Umbilical cord (tissue), 1 donor: ENCODE measurements at regions not wholly inside any gene's neighbourhood (a gene's known extent, or its start where the extent isn't known, plus 50 kb on each side); places are given as distances from the start of the nearest gene placed in this dataset.

ENCODE experiments used
- DNase-seq: peaks from one replicate; pipeline ENCODE4 v3.0.0-alpha.2; 2015; ENCODE audit warnings: low spot score

DNA sequence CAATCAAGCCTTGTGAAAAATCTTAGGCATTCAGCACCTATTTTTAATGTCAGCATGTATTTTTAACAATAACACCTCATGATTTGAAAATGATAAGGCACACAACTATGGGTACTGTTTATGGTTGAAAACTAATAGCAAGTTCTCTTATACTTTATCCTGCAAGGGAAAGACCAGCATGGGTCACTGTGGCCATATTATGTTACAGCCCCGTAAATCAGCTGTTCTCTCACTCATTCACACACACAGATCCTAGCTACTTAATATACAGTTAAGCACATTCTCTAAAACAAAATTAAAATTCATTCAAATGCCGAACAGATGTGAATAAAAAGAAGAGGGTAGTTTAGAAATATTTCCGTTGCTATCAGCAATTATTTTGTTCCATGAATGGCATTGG, 224.4 kb downstream of the OGFRL1 start:
- DNase-seq, result no peak

DNA sequence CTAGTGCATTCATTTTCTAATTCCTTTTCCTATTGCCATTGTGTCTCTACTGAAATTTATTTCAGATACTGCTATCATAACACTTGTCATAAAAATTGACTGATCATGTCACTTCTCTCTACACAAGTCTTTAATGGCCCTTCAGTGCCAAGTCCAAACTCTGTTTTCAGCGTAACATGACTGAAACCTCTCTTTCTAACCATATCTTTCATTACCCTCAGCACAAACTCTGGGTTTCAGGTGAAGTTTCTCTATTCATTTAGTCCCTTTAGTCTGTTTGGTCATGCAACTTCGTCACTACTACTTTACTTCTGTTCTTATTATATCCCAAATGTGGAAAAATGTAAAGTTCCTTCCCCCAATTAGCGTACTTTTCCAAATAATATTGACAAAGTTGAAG, 234.9 kb downstream of the OGFRL1 start:
- no peak for DNase-seq

DNA sequence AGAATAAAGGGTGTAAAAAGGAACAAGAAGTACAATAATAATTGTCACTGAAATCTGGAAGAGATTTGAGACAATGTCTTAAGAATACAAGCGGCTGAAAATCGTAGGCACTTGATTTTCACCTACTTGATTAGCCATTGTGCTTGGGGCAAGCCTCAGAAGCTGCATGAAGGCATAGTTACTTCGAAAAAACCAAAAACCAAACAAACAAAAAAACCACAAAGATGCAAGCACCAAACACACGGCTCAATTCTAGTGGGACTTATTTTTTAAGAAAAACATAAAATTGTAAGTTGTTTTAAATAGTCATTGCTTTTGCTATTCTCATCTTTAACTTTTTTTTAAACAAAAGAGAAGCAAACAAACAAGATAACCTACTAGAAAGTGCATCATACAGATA, 235.6 kb downstream of the OGFRL1 start:
- DNase-seq, result no peak

DNA sequence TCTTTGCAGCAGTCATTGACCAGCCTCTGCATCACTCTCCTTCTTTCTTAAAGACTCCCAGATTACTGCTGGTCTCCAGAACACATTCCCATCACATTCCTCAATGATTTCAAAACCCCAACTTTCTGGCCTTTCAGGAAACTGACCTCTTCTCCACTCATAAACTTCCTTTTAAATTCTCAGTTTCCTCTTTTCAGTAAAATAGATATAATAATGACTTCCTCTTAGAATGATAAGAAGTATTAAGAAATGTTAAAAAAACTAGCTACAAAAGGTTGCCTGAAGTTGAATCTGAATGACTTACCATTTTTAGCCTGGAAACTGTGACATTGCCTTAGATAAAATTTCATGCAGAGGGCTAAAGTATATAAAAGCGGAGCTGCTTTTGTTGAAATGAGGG, 239.3 kb downstream of the OGFRL1 start:
- DNase-seq, result peak; percentile 7

DNA sequence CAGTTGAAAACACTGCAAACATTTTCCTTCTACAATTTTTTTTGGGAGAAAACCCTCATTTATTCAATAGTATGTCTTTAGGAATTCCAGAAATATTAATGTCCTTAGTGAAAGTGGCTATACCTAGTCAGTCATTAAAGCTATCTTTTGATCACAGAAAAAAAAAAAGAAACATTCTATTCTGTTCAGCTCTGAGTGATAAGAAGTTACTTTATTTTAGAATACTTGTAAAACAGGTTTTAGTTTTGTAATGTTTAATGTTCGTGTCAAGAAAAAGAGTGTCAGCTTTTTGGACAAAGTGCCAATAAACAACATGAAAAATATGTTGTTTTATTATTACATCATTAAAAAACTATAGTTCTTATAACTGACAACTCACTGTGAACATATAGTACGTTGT, 240.4 kb downstream of the OGFRL1 start:
- no peak for DNase-seq

DNA sequence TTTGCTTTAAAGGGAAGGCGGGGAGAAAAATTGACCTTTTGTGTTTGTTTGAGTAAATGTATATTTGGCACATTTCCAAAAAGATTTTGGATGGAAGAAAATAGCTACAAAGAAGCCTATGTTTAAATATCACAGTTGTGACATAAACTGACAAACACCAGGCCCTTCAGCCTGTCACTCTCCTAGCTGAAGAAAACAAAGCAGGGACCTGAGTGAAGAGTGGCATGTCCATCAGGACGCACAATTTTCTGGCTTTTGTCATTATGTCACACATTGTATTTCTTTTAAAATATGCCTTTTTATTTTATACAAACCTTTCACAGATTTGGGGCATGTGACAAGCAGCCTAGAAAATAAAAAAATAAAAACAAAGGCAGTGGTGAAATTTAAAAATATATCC, 241.2 kb downstream of the OGFRL1 start:
- DNase-seq, result no peak

DNA sequence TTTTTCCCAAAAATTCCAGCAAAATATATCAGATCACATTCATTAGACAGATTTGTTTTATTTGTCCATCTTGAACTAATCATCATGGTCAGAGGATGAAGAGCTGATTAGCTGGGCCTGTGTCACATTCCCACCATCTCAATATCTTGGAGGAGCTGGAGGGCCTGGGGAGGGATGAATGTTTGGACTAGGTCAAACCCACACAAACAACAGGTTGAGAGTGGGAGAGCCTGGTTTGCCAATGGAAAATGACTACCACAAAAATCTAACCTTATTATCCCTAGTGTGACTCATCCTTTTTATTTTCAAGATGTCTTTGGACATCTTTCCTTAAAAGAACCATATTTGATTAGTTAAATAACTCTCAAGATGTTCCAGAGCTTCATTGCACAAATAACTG, 242.4 kb downstream of the OGFRL1 start:
- DNase-seq, result no peak

DNA sequence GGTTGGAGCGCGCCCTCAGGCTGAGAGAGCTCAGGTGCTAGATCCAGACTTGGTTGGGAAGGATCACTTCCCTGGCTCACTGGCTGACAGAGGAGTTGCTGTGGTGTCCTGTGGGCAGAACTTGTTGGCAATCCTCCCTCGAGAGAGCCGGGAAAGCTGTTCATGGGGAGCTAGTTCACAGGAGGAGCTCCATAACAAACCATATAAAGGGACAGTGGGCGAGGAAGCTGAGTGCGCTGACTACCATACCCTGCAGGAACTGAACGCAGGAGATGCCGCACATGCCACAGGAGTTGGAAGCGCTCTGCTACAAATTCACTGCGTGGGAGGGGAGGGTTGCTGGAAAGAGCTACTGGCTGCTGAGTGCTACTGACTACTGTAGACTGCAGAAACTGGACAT, 243.2 kb downstream of the OGFRL1 start:
- DNase-seq, result no peak

DNA sequence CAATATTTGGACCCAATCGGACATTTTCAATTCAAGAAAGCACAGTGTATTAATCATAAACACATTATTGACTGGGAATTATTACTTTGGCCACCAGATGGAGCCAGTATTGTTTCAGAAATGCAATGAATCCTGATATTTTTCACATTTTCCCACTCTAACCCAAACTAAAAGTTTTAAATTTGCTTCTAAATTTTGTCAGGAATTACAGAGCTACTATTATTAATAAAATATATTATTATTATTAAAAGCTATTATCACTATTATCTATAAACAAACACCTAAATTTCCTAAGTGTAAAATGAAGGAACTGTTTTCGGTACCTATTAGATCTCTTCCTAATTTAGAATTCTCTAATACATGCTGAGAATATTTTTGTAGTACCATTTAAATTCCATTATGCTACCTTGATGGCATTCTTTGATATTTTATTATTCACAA, 245.3 kb downstream of the OGFRL1 start:
- peak; percentile 8 for DNase-seq

DNA sequence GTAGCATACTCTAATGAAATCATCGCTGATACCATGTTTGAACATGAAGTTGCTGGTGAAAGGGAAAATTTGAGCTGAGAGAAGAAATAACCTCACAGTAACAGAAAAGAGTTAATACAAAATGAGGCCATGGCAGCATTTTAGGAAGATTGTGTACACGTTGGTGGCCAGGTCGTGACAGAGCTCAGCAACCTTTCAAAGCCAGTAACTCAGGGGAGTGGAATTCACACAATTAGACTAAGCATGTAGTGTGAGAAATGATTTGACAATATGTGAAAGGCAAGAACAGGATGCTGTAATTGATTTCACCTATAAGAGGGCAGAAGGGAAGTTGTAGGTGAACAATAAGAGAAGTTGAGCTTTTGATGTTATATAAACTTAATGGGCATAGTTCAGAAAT, 246.3 kb downstream of the OGFRL1 start:
- DNase-seq, result no peak

DNA sequence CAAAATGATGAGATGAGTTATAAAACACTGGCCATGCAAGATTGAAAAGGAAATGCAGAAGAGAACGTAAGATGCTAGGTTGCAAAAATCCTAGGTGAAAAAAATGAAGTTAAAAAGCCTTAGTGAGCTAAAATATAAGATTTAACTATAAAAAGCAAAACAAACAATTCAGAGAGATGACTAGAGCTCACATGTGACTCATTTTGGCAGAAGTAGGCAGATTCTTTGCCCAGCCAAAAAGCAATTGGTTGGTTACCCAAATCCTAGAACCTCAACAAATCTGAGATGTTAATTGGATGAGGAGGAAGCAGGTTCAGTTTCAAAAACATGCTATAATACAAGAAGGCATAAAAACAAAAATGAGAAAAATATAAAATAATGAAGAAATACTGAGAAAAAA, 249.1 kb downstream of the OGFRL1 start:
- DNase-seq, result no peak

DNA sequence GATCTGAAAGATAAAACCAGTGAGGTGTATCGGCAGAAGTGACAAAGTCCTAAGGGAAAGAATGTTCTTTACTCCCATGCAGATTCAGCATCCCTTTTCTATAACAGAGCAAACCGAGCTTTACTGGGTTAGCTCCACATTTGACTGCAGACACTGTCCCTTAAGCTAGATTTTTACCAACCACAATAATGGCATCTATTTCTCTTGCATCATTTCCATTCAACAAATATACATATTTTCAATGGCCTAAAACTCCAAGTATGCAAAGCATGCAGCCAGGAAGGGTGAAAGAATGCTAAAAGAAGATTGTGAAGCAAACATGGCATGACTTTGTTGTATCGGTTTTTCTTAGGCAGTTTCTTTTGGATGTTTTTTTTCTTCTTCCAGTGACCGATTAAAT, 255.4 kb downstream of the OGFRL1 start:
- DNase-seq, result no peak

DNA sequence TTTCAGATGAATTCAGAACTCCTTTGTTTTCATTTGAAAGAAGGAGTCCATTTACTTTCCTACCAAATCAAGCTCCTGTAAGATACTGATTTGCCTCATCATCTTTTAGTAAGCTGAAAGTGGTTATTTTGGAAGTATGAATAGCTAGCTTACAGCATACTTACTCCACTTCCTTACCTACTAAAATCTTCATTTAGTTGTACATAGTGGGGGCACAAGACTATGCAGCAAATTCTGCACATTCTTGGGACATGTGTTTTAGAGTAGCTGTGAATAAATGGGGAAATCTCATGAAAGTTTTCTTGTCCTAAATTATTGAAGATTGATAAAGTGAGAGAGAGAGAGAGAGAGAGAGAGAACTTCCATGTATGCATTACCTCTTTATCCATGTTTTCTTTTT, 256.3 kb downstream of the OGFRL1 start:
- DNase-seq, result no peak

DNA sequence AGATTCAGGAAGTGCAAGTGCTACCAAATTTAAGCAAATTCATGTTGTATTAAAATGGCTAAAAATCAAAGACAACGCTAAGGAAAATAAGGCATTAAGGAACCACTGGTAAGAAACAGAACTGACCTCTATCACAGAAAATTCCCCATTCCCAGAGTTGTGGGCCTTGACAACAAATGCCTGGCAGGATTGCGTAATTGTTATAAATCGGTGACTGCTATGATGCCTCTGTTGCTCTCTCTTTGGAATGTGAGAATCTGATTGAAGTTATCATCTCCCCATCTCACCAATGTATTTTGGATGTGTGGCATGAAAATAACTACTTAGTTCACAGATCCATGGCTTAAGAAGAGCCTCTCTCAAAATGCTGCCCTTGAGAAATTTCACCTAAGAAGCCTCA, 257.3 kb downstream of the OGFRL1 start:
- no peak for DNase-seq

DNA sequence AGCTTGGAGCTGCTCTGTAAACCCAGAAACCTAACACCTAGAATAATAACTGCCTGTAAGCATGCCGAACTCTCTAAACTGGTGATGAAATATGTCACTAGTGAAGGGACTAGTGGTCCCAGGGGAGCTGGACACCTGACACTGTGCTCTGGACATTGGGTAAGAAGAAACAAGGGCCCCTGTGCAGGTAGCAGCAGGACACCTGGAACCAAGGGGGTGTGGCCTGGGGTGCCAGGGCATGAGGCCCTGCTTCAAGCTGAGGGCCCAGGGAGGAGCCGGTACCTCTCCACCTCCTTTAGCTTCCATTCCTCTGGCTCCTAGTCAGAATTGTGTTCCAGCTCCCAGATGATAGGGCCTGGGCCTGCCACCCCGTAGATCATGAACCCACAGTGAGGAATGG, 263.2 kb downstream of the OGFRL1 start:
- DNase-seq, result no peak

DNA sequence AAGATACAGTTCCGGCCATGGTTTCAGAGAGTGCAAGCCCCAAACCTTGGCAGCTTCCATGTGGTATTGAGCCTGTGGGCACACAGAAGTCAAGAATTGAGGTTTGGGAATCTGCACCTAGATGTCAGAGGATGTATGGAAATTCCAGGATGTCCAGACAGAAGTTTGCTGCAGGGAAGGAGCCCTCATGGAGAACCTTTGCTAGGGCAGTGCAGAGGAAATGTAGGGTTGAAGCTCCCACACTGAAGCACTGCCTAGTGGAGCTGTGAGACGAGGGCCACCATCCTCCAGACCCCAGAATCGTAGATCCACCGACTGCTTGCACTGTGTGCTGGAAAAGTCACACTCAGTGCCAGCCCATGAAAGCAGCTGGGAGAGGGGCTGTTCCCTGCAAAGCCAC, 267.5 kb downstream of the OGFRL1 start:
- DNase-seq, result no peak

DNA sequence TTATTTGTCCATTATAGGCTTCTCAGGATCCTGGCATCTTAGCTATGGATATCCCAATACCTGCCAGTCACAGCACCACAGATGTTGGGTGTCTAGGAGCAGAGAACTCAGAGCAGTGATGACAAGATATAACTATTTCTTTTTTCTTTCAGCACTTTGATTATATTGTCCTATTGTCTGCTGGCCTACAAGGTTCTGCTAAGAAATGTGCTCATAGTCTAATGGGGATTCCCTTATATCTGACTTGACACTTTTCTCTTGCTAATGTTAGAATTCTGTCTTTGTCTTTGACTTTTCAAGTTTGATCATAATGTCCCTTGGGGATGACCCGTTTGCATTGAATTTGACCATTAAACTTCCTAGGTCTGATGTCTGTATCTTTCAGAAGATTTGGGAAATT, 270.4 kb downstream of the OGFRL1 start:
- no peak for DNase-seq

DNA sequence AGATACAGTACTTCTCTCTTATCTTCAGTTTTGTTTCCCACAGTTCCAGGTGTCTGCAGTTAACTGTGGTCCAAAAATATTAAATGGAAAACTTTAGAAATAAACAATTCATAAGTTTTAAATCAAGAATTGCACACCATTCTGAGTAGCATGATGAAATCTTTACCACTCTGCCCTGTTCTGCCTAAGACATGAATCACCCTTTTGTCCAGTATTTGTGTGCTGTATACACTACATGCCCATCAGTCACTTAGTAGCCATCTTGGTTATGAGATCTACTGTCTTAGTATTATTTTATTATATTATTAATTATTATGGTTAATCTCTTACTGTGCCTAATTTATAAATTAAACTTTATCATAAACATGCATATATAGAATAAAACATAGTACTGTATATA, 279.0 kb downstream of the OGFRL1 start:
- DNase-seq, result no peak

DNA sequence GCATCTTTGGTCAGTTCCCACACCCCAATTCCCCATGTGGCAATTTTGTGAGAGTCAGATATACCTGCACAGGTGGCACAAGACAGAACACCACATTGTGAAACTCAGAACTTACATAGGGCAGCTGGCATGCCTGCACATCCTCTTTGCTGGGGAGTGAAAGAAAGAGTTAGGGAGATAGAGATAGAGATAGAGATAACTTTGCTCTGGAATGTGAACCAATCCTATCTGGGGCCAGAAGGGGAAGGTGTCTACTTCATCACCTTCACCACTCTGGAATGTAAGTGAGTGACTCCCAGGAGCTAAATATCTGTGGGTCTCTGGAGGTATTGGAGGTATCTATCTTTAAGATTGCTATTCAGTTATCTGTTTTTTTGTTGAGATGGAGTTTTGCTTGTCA, 289.2 kb downstream of the OGFRL1 start:
- no peak for DNase-seq

DNA sequence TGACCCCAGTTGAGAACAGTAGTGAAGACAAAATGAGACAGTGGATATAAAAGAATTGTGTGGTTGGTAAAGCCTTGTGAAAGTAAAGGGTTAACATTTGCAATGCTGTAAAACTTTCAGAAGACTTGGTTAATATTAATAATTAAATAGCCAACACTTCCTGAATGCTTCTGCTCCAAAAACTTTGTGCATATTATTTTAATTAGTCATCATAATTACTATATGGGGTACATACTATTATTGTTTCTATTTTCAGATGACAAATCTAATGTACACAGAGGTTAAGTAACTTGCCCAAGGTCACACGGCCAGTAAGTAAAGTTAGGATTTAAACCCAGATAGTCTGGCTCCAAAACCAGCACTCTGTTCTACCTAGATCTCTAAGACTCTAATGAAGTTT, 291.3 kb downstream of the OGFRL1 start:
- DNase-seq, result no peak

DNA sequence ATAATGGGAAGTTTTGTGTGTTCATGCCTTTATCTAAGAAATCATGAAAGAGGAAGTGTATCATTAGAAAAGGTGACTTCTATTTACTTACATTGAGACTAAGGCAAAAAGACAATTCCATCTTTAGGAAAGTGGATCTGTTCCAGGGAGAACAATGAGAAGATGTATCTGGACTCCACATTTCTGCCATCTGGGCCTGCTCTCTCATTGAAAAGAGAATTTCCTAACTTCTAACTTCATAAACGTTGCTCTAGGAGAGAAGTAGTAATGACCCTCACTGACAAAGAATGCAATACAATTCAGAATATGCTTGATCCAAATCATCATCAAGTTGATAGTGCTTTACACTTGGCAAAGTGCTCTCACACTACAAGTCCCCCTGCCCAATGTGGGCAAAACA, 294.2 kb downstream of the OGFRL1 start:
- no peak for DNase-seq

DNA sequence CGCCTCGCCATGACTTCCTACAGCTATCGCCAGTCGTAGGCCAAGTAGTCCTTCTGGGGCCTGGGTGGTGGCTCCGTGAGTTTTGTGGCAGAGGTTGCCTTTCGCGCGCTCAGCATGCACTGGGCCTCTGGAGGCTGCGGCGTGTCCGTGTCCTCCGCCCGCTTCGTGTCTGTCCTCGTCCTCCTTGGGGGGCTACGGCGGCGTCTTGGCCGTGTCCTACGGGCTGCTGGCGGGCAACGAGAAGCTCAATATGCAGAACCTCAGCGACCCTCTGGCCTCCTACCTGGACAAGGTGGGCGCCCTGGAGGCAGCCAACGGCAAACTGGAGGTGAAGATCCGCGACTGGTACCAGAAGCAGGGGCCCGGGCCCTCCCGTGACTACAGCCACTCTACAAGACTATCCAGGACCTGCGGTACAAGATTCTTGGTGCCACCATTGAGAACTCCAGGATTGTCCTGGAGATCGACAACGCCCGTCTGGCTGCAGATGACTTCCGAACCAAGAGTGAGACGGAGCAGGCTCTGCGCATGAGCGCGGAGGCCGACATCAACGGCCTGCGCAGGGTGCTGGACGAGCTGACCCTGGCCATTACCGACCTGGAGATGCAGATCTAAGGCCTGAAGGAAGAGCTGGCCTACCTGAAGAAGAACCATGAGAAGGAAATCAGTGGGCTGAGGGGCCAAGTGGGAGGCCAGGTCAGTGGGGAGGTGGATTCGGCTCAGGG, 296.3 kb downstream of the OGFRL1 start:
- DNase-seq, result no peak

DNA sequence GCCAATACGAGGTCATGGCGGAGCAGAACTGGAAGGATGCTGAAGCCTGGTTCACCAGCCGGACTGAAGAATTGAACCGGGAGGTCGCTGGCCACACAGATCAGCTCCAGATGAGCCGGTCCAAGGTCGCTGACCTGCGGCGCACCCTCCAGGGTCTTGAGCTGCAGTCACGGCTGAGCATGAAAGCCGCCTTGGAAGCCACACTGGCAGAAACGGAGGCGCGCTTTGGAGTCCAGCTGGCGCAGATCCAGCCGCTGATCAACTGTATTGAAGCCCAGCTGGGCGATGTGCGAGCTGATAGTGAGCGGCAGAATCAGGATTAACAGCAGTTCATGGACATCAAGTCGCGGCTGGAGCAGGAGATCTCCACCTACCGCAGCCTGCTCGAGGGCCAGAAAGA, 296.9 kb downstream of the OGFRL1 start:
- DNase-seq, result no peak

DNA sequence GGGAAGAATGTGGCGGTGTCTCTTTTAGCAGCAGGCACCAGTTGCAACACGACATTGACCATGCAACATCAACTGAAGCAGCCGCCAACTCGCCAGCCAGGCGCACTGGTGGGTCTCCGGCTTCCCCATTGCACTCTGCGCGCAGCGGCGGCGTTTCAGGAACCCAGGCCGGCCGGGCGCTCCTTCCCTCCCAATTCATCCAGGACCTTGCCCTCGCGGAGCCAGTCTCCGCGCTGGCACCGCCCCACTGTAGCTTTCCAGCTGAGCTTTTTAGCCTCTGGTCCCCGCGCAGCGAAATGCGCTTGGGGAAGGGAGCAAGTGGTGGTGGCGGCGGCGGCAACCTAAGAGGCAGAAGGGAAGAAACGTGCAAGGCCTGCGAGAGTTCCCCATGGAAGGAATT, 297.9 kb upstream of the RIMS1 start:
- no peak for DNase-seq
